Nephron progenitor cell (in vitro differentiated cells): ENCODE measurements at regions not wholly inside any gene's neighbourhood (a gene's known extent, or its start where the extent isn't known, plus 50 kb on each side); places are given as distances from the start of the nearest gene placed in this dataset.
"Not testable (repeated sequence)": the region's sequence is repeated elsewhere in the genome, so short reads cannot be mapped to it uniquely, and the experiment has no call there.

Source experiments
- DNase-seq: peaks from one replicate; pipeline ENCODE4 v3.0.0; 2021
- H3K27ac Mint-ChIP-seq: 2 replicates; pipeline ENCODE4 v1.8.0; 2021; ENCODE audit warnings: mild to moderate bottlenecking, moderate library complexity, mixed read lengths
- H3K27me3 Mint-ChIP-seq: 2 replicates; pipeline ENCODE4 v1.8.0; 2021; ENCODE audit warnings: mild to moderate bottlenecking, low read depth, mixed read lengths; ENCODE audit not compliant: poor library complexity
- H3K36me3 Mint-ChIP-seq: 2 replicates; pipeline ENCODE4 v1.8.0; 2021; ENCODE audit warnings: low read depth, mixed read lengths
- H3K4me1 Mint-ChIP-seq: 2 replicates; pipeline ENCODE4 v1.8.0; 2021; ENCODE audit warnings: mixed read lengths
- H3K4me3 Mint-ChIP-seq: 2 replicates; pipeline ENCODE4 v1.8.0; 2021; ENCODE audit warnings: mild to moderate bottlenecking, moderate library complexity, mixed read lengths
- H3K9me3 Mint-ChIP-seq: 2 replicates; pipeline ENCODE4 v1.8.0; 2021; ENCODE audit warnings: mild to moderate bottlenecking, moderate library complexity, mixed read lengths
- CTCF ChIP-seq: fragments of 200-600 bp; sonication (generic); IDR thresholded peaks from 2 replicates; pipeline ENCODE4 v1.5.0; 2021; ENCODE audit warnings: antibody characterized with exemption

- TF ChIP-seq CTCF = no peak
- Mint-ChIP-seq H3K4me1 (no peaks in the 10 kb centered on the region), H3K36me3 (no peaks in the 10 kb centered on the region), H3K27ac (no peak overlapping the region), H3K4me3 (no peak overlapping the region), H3K27me3 (no peaks in the 10 kb centered on the region), H3K9me3 (peaks cover 90% of the 10 kb centered on the region)
- no peak for DNase-seq
These were observed 224.1 kb upstream of the FGF16 start for GRCh38 chrX:77223046-77223445.

- Mint-ChIP-seq H3K27me3 (peaks cover 2% of the 10 kb centered on the region), H3K36me3 (no peaks in the 10 kb centered on the region), H3K27ac (no peak overlapping the region), H3K4me3 (no peak overlapping the region), H3K4me1 (no peaks in the 10 kb centered on the region), H3K9me3 (peaks cover 96% of the 10 kb centered on the region)
- DNase-seq = no peak
- TF ChIP-seq CTCF = no peak
These were observed 182.7 kb upstream of the FGF16 start for GRCh38 chrX:77264490-77264889.

- H3K27ac Mint-ChIP-seq = no peak overlapping the region
- no peaks in the 10 kb centered on the region for H3K27me3 Mint-ChIP-seq
- DNase-seq = no peak
- peaks cover 69% of the 10 kb centered on the region for H3K9me3 Mint-ChIP-seq
- H3K36me3 Mint-ChIP-seq = no peaks in the 10 kb centered on the region
- no peak overlapping the region for H3K4me3 Mint-ChIP-seq
- TF ChIP-seq CTCF = no peak
- no peaks in the 10 kb centered on the region for H3K4me1 Mint-ChIP-seq
These were observed 171.8 kb upstream of the FGF16 start for GRCh38 chrX:77275392-77275791.

GRCh38 chrX:77276742-77277141, 170.4 kb upstream of the FGF16 start:
- TF ChIP-seq CTCF = no peak
- peaks cover 70% of the 10 kb centered on the region for H3K9me3 Mint-ChIP-seq

GRCh38 chrX:77277911-77278310, 169.3 kb upstream of the FGF16 start:
- Mint-ChIP-seq H3K27ac (no peak overlapping the region), H3K36me3 (peaks cover 4% of the 10 kb centered on the region), H3K9me3 (peaks cover 72% of the 10 kb centered on the region), H3K4me1 (no peaks in the 10 kb centered on the region), H3K27me3 (no peaks in the 10 kb centered on the region), H3K4me3 (no peak overlapping the region)
- TF ChIP-seq CTCF = no peak
- DNase-seq = no peak

More at GRCh38 chrX:77276742-77277141, 170.4 kb upstream of the FGF16 start:
- no peak for DNase-seq
- Mint-ChIP-seq H3K36me3 (peaks cover 4% of the 10 kb centered on the region), H3K27me3 (no peaks in the 10 kb centered on the region), H3K4me3 (no peak overlapping the region), H3K27ac (no peak overlapping the region), H3K4me1 (no peaks in the 10 kb centered on the region)

- H3K27ac Mint-ChIP-seq, H3K27me3 Mint-ChIP-seq, H3K4me3 Mint-ChIP-seq, H3K4me1 Mint-ChIP-seq, DNase-seq, H3K36me3 Mint-ChIP-seq: not testable (repeated sequence)
- peaks cover 69% of the 10 kb centered on the region for H3K9me3 Mint-ChIP-seq
These were observed 167.8 kb upstream of the FGF16 start for GRCh38 chrX:77279373-77279772.
